GM12865 (cell line): ENCODE measurements at regions not wholly inside any gene's neighbourhood (a gene's known extent, or its start where the extent isn't known, plus 50 kb on each side); places are given as distances from the start of the nearest gene placed in this dataset.

ENCODE experiments used
- DNase-seq: peaks from one replicate; pipeline ENCODE4 v3.0.0; 2010; ENCODE audit warnings: low read depth
- H3K4me3 ChIP-seq: 2 replicates; pipeline ENCODE4 v1.5.1; 2011; ENCODE audit warnings: mild to moderate bottlenecking, low read depth, low read length, control low read depth
- TF ChIP-seq, protein P1 (sequence below): IDR thresholded peaks from 2 replicates; pipeline ENCODE4 v1.5.1; 2011; ENCODE audit warnings: low read length, control low read depth, low read depth, inconsistent platforms; ENCODE audit not compliant: insufficient read depth; ENCODE audit errors: missing control alignments

DNA sequence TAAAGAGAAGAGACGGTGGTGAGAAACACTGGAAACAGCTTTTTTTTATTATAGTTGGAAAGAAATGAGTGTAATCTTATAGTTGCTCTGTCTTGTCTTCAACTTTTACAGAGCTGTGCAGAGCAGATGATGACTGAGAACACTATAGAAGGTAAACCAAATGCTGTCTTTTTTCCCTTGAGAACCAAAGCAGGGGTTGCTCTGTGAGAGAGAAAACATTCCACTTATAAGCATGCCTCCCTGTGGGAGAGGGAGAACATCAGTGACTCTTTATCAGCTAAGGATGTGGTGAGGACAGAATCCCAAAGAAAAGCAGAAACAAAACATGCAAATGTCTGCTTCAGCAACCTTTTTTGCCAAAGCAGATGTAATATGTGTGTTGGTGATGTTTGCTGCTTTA, 179.3 kb upstream of the HDDC2 start:
- DNase-seq = no peak
- no peak overlapping the region for H3K4me3 ChIP-seq
- TF ChIP-seq, protein P1, sequence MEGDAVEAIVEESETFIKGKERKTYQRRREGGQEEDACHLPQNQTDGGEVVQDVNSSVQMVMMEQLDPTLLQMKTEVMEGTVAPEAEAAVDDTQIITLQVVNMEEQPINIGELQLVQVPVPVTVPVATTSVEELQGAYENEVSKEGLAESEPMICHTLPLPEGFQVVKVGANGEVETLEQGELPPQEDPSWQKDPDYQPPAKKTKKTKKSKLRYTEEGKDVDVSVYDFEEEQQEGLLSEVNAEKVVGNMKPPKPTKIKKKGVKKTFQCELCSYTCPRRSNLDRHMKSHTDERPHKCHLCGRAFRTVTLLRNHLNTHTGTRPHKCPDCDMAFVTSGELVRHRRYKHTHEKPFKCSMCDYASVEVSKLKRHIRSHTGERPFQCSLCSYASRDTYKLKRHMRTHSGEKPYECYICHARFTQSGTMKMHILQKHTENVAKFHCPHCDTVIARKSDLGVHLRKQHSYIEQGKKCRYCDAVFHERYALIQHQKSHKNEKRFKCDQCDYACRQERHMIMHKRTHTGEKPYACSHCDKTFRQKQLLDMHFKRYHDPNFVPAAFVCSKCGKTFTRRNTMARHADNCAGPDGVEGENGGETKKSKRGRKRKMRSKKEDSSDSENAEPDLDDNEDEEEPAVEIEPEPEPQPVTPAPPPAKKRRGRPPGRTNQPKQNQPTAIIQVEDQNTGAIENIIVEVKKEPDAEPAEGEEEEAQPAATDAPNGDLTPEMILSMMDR = no peak

DNA sequence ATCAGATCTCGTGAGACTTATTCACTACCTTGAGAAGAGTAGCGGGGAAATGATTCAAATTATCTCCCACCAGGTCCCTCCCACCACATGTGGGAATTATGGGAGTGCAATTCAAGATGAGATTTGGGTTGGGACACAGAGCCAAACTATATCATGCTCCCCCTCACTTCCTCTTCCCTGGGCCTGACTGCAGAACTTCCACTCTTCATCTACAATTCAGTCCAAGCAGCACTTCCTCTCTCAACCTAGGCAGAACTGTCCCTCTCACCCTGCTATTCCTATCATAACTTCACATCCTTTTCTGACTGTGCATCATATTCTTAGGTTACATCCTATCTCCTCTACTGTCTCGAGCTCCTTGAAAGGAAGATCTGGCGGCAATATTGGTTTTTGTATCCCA, 184.0 kb upstream of the HDDC2 start:
- DNase-seq = no peak
- TF ChIP-seq, protein P1 = no peak

DNA sequence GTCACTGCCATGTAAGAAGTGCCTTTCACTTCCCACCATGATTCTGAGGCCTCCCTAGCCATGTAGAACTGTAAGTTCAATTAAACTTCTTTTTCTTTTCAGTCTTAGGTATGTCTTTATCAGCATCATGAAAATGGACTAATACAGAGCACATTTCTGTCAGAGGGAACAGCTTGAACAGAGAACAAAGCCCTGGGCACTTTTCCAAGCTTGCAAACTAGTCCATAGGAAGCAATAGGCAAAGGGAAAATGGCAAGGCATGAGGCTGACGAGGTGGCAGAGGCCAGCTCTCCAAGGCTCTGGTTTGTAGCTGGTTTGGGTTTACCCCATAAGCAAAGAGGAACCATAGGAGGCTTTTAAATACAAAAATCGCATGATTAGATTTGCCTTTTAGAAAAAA, 185.1 kb upstream of the HDDC2 start:
- TF ChIP-seq, protein P1 = no peak
- DNase-seq = no peak
- H3K4me3 ChIP-seq = no peak overlapping the region

More for the DNA sequence above, 184.0 kb upstream of the HDDC2 start:
- H3K4me3 ChIP-seq = no peak overlapping the region

DNA sequence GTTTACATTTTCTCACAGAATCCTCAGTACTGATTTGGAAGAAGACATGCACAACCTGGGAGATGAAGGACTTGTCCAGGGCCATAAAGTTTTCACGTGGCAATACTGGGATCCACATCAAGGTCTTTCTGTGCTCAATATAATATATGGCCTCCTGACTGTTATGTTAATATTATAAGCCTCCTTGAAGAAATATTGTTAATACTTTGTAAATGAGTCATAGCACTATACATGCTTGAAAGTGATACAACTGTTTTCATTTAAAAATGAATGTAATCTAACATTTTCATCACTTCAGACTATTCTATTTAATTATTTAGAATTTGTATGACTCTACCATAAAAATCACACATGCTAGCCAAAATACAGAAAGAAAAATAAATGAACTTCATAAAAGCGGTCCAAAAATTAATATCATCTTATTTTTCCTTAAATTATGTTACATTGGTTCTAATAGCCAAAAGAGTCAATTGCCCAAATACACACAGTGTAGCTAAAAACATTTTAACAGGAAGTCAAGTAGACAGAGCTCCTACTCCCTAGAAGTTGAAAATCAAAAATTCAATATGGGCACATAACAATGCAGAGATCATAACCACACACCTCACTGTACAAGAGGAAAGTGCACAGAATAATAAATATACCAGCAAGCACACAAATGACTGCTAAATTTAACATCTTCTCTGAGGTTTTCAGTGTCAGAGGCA, 188.0 kb upstream of the HDDC2 start:
- TF ChIP-seq, protein P1 = no peak
- H3K4me3 ChIP-seq = no peak overlapping the region
- DNase-seq = no peak

DNA sequence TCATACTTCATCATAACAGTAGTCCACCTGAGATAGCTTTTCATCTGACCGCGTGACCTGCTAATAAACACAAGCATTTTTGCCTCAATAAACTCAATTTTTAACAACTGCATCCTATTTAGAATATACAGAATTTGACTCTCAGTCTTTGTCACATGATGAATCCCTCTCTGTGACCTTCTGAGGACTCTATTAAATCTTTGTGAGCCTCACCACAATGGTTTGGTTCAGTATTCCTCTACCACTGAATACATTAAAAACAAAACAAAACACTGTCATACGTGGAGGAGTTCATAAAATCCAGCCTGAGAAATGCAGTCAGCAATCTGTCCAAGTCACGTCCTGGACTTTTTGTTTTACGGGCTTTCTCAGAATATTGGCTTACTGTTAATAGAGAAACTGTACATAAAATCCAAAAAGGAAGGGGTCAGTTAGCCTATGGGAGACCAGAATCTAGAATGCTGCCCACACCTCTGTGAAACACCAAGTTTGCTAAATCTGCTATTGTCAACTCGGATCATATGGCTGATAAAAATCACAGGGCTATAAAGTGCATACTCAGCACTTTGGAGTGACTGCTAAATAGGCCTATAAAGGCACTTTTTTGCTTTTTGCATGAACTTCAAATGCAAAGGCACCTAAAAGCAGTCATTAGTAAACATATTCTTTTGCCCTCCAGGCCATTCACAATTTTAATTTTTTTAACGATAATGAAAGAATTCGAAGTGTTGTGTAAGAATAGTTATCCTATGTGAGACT, 190.3 kb upstream of the HDDC2 start:
- DNase-seq = no peak
- no peak overlapping the region for H3K4me3 ChIP-seq
- TF ChIP-seq, protein P1 = no peak

DNA sequence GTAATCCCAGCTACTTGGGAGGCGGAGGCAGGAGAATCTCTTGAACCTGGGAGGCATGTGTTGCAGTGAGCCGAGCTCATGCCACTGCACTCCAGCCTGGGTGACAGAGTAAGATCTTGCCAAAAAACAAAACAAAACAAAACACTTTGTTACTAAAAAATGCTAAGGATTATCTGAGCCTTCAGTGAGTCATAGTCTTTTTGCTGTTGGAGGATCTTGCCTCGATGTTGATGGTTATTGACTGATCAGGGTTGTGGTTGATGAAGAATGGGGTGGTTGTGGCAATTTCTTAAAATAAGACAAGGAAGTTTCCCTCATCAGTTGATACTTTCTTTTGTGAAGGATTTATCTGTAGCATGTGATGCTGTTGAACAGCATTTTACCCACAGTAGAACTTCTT, 196.8 kb upstream of the HDDC2 start:
- DNase-seq = no peak
- no peak overlapping the region for H3K4me3 ChIP-seq
- TF ChIP-seq, protein P1 = no peak
